GM19351 (cell line): ENCODE measurements at regions not wholly inside any gene's neighbourhood (a gene's known extent, or its start where the extent isn't known, plus 50 kb on each side); places are given as distances from the start of the nearest gene placed in this dataset.
"Not testable (repeated sequence)": the region's sequence is repeated elsewhere in the genome, so short reads cannot be mapped to it uniquely, and the experiment has no call there.

Experiments used
- ATAC-seq: cut with Tn5 transposase; IDR thresholded peaks from one replicate; pipeline ENCODE4 v1.9.1; 2021; ENCODE audit warnings: mild to moderate bottlenecking, moderate library complexity; ENCODE audit not compliant: unreplicated experiment

GRCh38 chr20:29296256-29297230 is 1960.9 kb upstream of the DEFB115 start:
- ATAC-seq, result no peak

- ATAC-seq, result no peak
These were observed 1959.8 kb upstream of the DEFB115 start for GRCh38 chr20:29297411-29298270.

GRCh38 chr20:29298271-29298590 is 1959.2 kb upstream of the DEFB115 start:
- ATAC-seq, result no peak

- ATAC-seq, result no peak
These were observed 1958.5 kb upstream of the DEFB115 start for GRCh38 chr20:29298759-29299613.

- no peak for ATAC-seq
These were observed 1957.5 kb upstream of the DEFB115 start for GRCh38 chr20:29299811-29300578.

- no peak for ATAC-seq
These were observed 1956.6 kb upstream of the DEFB115 start for GRCh38 chr20:29300579-29301551.

- ATAC-seq, result no peak
These were observed 1955.7 kb upstream of the DEFB115 start for GRCh38 chr20:29301624-29302259.

- ATAC-seq, result no peak
These were observed 1954.4 kb upstream of the DEFB115 start for GRCh38 chr20:29302979-29303644.

- ATAC-seq, result no peak
These were observed 1950.9 kb upstream of the DEFB115 start for GRCh38 chr20:29306390-29307072.

GRCh38 chr20:29307484-29307883 is 1950.0 kb upstream of the DEFB115 start:
- ATAC-seq, result not testable (repeated sequence)

- ATAC-seq, result not testable (repeated sequence)
These were observed 1948.5 kb upstream of the DEFB115 start for GRCh38 chr20:29308956-29309355.

GRCh38 chr20:29309481-29309880 is 1948.0 kb upstream of the DEFB115 start:
- not testable (repeated sequence) for ATAC-seq

- not testable (repeated sequence) for ATAC-seq
These were observed 1946.4 kb upstream of the DEFB115 start for GRCh38 chr20:29311046-29311445.

- ATAC-seq, result not testable (repeated sequence)
These were observed 1944.8 kb upstream of the DEFB115 start for GRCh38 chr20:29312679-29313078.

GRCh38 chr20:29313481-29313880 is 1944.0 kb upstream of the DEFB115 start:
- ATAC-seq, result no peak

GRCh38 chr20:29314294-29314693 is 1943.2 kb upstream of the DEFB115 start:
- ATAC-seq, result no peak

- ATAC-seq, result no peak
These were observed 1938.5 kb upstream of the DEFB115 start for GRCh38 chr20:29318871-29319461.
